Esophagus muscularis mucosa (tissue), 4 donors: ENCODE measurements at regions not wholly inside any gene's neighbourhood (a gene's known extent, or its start where the extent isn't known, plus 50 kb on each side); places are given as distances from the start of the nearest gene placed in this dataset.

Source experiments
- DNase-seq: peaks from one replicate; pipeline ENCODE4 v3.0.0-alpha.2; 2017; ENCODE audit errors: extremely low spot score
- H3K27ac ChIP-seq, 4 donors: fragments of 200-600 bp; sonication (generic); replicated peaks in 1 of 4; 1 replicate in 3 of 4; 2 replicates in 1 of 4; pipeline ENCODE4 v1.5.1; 2016 to 2019; ENCODE audit warnings: mild to moderate bottlenecking in 1 of 4
- H3K27me3 ChIP-seq, 4 donors: fragments of 200-600 bp; sonication (generic); one replicate each; pipeline versions ENCODE4 v1.5.1 to v1.6.0; 2016 to 2019
- H3K36me3 ChIP-seq, 4 donors: fragments of 200-600 bp; sonication (generic); one replicate each; pipeline ENCODE4 v1.5.1; 2016 to 2019
- H3K4me1 ChIP-seq, 4 donors: fragments of 200-600 bp; sonication (generic); one replicate each; pipeline ENCODE4 v1.5.1; 2016 to 2019
- H3K4me3 ChIP-seq, 4 donors: fragments of 200-600 bp; sonication (generic); 1 replicate in 2 of 4; 2 replicates in 2 of 4; pipeline ENCODE4 v1.5.1; 2016 to 2019; ENCODE audit warnings: mild to moderate bottlenecking in 4 of 4, moderate library complexity in 1 of 4
- H3K9me3 ChIP-seq, 4 donors: fragments of 200-600 bp; sonication (generic); 1 replicate in 3 of 4; 2 replicates in 1 of 4; pipeline ENCODE4 v1.5.1; 2016 to 2019
- EP300 ChIP-seq: sonication (generic); formaldehyde crosslinking; IDR thresholded peaks from one replicate; pipeline ENCODE4 v1.6.1; 2017; ENCODE audit warnings: antibody characterized with exemption
- POLR2A ChIP-seq: fragments of 450-650 bp; IDR thresholded peaks from one replicate; pipeline ENCODE4 v1.6.1; 2017; ENCODE audit warnings: antibody characterized with exemption, moderate library complexity, mild to moderate bottlenecking, low read depth
- POLR2AphosphoS5 ChIP-seq, 2 donors: sonication (generic); formaldehyde crosslinking; IDR thresholded peaks; one replicate each; pipeline ENCODE4 v1.6.1; 2017; ENCODE audit warnings: antibody characterized with exemption in 2 of 2
- WGBS: methylation state at CpG from one replicate; pipeline ENCODE4 v1.1.5; 2018; 5-methylcytosine and 5-hydroxymethylcytosine counted together
- intact Hi-C: fragments of 100-400 bp; cut with DNase I; formaldehyde crosslinking; loops from one replicate; pipeline ENCODE4 v1.15.1; 2023
- TF ChIP-seq, protein P1 (sequence below), 3 experiments: fragments of 200-600 bp in 2 of 3; fragments of 450-650 bp in 1 of 3; sonication (generic) in 2 of 3; IDR thresholded peaks; one replicate each; pipeline ENCODE4 v1.5.1; 2017 to 2019; ENCODE audit warnings: antibody characterized with exemption in 3 of 3, mild to moderate bottlenecking in 2 of 3, moderate library complexity in 1 of 3

DNA sequence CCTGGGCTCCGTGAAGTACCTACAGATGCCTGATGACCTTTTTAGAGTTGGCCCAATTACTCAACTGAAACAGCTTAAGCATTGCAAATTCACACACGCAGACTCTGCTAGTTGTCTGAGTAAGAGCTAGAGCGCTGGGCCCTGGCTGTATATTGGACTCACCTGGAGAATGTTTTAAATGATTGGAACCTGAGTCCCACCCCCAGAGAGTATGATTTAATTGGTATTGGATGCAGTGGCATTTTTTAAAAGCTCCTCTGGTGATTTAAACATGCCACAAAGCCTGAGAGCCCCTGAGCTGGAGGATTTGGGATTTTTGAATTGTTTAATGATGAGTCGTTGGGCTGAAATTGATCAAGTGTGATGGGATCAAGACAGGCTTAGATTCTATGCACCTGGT is 143.9 kb upstream of the SDK2 start:
- peaks cover 0 to 63% (median 0%) of the 10 kb centered on the region in 4 donors for H3K27me3 ChIP-seq
- no peaks in the 10 kb centered on the region for H3K36me3 ChIP-seq
- H3K4me1 ChIP-seq, result peaks cover 6 to 13% (median 9%) of the 10 kb centered on the region in 4 donors
- TF ChIP-seq EP300 (no peak), POLR2A (no peak), POLR2AphosphoS5 (IDR thresholded peaks at IDR 0.05) (no peak)
- TF ChIP-seq, protein P1, sequence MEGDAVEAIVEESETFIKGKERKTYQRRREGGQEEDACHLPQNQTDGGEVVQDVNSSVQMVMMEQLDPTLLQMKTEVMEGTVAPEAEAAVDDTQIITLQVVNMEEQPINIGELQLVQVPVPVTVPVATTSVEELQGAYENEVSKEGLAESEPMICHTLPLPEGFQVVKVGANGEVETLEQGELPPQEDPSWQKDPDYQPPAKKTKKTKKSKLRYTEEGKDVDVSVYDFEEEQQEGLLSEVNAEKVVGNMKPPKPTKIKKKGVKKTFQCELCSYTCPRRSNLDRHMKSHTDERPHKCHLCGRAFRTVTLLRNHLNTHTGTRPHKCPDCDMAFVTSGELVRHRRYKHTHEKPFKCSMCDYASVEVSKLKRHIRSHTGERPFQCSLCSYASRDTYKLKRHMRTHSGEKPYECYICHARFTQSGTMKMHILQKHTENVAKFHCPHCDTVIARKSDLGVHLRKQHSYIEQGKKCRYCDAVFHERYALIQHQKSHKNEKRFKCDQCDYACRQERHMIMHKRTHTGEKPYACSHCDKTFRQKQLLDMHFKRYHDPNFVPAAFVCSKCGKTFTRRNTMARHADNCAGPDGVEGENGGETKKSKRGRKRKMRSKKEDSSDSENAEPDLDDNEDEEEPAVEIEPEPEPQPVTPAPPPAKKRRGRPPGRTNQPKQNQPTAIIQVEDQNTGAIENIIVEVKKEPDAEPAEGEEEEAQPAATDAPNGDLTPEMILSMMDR (IDR thresholded peaks at IDR 0.05), result no peak
- WGBS, result 66% methylated on average over 4 of the region's 4 CpGs
- H3K4me3 ChIP-seq, result no peak overlapping the region
- H3K9me3 ChIP-seq, result peaks cover 0 to 8% (median 3%) of the 10 kb centered on the region in 4 donors
- no peak overlapping the region for H3K27ac ChIP-seq
- no peak for DNase-seq
- intact Hi-C loops, result no loop called here

DNA sequence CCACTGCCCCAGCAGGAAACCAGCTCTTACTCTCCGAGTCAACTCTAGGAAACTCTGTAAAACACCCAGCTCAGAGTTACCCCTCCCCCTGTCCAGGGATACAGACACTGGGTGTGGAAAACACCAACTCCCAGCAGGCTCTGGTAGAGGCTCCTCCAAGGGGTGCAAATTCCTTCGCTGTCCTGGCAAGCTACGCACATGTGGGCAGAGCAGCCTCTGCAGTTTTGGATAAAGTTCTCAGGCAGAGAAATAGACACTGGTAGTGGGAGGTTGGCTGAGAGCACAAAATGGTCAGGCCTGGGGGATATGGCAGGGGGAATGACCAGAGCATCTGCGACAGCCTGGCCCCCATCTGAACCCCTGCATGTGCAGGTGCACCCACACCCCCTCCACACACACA is 146.9 kb upstream of the SDK2 start:
- H3K9me3 ChIP-seq, result peaks cover 0 to 8% (median 3%) of the 10 kb centered on the region in 4 donors
- no peak overlapping the region for H3K27ac ChIP-seq
- intact Hi-C loops, result no loop called here
- H3K4me1 ChIP-seq, result peaks cover 0 to 6% (median 4%) of the 10 kb centered on the region in 4 donors
- H3K4me3 ChIP-seq, result no peak overlapping the region
- no peaks in the 10 kb centered on the region for H3K36me3 ChIP-seq
- TF ChIP-seq POLR2A (no peak), POLR2AphosphoS5 (IDR thresholded peaks at IDR 0.05) (no peak), EP300 (no peak)
- TF ChIP-seq, protein P1 (IDR thresholded peaks at IDR 0.05), result no peak
- WGBS, result 69% methylated on average over 2 of the region's 4 CpGs
- DNase-seq, result no peak
- peaks cover 0 to 56% (median 0%) of the 10 kb centered on the region in 4 donors for H3K27me3 ChIP-seq

DNA sequence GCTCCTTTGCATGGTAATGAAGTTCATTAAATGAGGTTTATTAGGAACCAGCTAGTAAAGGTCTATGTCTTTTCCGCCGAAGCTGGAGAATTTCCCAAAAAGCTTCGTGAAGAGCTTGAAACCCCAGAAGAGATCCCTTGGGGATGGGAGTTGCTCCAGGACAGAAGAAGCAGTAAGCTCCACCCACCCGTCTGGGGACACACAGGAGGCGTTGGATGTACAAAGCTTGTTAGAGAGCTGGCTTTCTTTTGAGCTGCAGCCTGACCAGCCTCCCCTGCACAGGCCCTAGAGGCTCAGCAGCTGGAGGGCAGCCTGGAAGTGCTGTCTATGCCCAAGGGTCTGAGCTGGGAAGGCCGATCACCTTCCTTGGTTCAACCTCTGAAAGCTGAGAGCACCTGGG is 147.4 kb upstream of the SDK2 start:
- H3K27ac ChIP-seq, result no peak overlapping the region
- H3K9me3 ChIP-seq, result peaks cover 0 to 8% (median 3%) of the 10 kb centered on the region in 4 donors
- H3K4me1 ChIP-seq, result peaks cover 0 to 5% (median 0%) of the 10 kb centered on the region in 4 donors
- no peak overlapping the region for H3K4me3 ChIP-seq
- intact Hi-C loops, result no loop called here
- H3K36me3 ChIP-seq, result no peaks in the 10 kb centered on the region
- WGBS, result 92% methylated on average over 5 of the region's 6 CpGs
- peaks cover 0 to 50% (median 0%) of the 10 kb centered on the region in 4 donors for H3K27me3 ChIP-seq
- DNase-seq, result no peak
- TF ChIP-seq POLR2AphosphoS5 (IDR thresholded peaks at IDR 0.05) (no peak), POLR2A (no peak), EP300 (no peak)
- TF ChIP-seq, protein P1 (IDR thresholded peaks at IDR 0.05), result no peak

DNA sequence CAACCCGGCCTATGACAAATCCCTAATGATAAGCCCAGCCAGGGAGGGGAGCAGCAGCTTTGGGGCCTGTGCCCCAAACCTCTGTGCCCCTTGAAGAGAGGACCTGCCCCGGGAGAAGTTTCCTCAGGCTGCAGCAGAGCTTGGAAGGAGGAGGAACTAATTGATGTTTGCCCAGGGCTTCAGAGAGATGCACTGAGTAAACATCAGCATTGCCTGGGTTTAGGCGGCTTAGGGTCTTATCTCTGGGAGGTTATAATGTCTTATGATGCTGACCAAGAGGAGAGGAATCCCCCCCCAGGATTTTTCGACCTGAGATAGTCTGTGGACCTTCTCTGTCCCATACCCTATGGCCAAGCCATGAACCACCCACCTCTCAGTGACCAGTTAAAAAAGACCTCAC is 148.7 kb upstream of the SDK2 start:
- Histone ChIP-seq H3K4me3 (no peak overlapping the region), H3K4me1 (no peaks in the 10 kb centered on the region), H3K27ac (no peak overlapping the region), H3K36me3 (no peaks in the 10 kb centered on the region), H3K9me3 (peaks cover 0 to 8% (median 3%) of the 10 kb centered on the region in 4 donors), H3K27me3 (peaks cover 0 to 47% (median 0%) of the 10 kb centered on the region in 4 donors)
- WGBS, result 70% methylated on average over 4 of the region's 4 CpGs
- intact Hi-C loops, result no loop called here
- TF ChIP-seq EP300, result no peak
- TF ChIP-seq POLR2A, result no peak
- TF ChIP-seq, protein P1 (IDR thresholded peaks at IDR 0.05), result no peak
- TF ChIP-seq POLR2AphosphoS5 (IDR thresholded peaks at IDR 0.05), result no peak
- DNase-seq, result no peak

DNA sequence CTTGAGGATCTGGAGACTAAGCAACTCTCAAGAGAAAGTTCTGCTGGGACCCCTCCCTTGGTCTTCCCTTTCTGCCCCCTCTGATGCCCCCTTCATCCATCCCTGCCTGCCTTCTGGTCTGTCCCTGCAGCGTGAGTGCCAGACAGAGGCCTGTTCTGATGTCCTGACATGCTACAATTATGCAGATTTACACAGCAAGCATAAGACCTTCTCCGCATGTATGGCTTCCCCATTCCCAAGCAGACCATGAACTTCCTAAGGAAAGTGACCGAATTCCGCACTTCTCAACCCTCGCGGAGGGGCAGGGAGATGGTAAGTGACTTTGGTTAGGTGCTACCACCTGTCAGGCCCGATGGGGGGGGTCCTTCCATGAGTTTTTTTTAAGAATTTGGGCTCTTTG is 150.1 kb upstream of the SDK2 start:
- Histone ChIP-seq H3K4me3 (no peak overlapping the region), H3K27ac (no peak overlapping the region), H3K4me1 (no peaks in the 10 kb centered on the region), H3K27me3 (peaks cover 0 to 55% (median 0%) of the 10 kb centered on the region in 4 donors), H3K9me3 (peaks cover 0 to 2% (median 0%) of the 10 kb centered on the region in 4 donors), H3K36me3 (no peaks in the 10 kb centered on the region)
- 65% methylated on average over 7 of the region's 7 CpGs for WGBS
- no peak for DNase-seq
- intact Hi-C loops, result no loop called here
- TF ChIP-seq, protein P1 (IDR thresholded peaks at IDR 0.05), result no peak
- TF ChIP-seq EP300 (no peak), POLR2A (no peak), POLR2AphosphoS5 (IDR thresholded peaks at IDR 0.05) (no peak)
